Upper lobe of left lung (tissue), 4 donors: ENCODE measurements at regions not wholly inside any gene's neighbourhood (a gene's known extent, or its start where the extent isn't known, plus 50 kb on each side); places are given as distances from the start of the nearest gene placed in this dataset.

ENCODE experiments used
- POLR2AphosphoS5 ChIP-seq, 2 donors: sonication (generic); formaldehyde crosslinking; IDR thresholded peaks; one replicate each; pipeline ENCODE4 v1.5.1; 2017; ENCODE audit warnings: antibody characterized with exemption in 2 of 2
- TF ChIP-seq, protein P1 (sequence below), 6 experiments: fragments of 450-650 bp in 4 of 6; fragments of 200-600 bp in 2 of 6; sonication (generic) in 2 of 6; IDR thresholded peaks; one replicate each; pipeline ENCODE4 v1.5.1; 2016 to 2019; ENCODE audit warnings: antibody characterized with exemption in 6 of 6

DNA sequence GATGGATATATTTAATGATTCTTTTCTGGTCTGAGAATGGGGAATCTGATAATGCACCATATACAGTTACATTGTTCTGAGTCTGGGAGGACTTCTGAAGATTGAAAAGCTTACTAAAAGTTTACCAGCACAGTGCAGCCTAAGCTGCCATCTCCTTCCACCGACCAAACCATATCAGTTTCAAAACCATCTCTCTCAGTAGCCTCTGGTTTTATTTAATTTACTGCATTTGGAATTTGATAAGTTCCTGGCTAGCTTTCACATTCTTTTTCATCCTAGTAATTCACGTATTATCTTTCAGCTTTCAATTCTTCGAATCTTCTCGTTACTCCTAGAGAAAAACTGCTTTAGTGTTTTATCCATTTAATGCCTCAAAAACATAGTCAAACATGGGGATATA lies 181.4 kb upstream of the HCCS start:
- TF ChIP-seq, protein P1, sequence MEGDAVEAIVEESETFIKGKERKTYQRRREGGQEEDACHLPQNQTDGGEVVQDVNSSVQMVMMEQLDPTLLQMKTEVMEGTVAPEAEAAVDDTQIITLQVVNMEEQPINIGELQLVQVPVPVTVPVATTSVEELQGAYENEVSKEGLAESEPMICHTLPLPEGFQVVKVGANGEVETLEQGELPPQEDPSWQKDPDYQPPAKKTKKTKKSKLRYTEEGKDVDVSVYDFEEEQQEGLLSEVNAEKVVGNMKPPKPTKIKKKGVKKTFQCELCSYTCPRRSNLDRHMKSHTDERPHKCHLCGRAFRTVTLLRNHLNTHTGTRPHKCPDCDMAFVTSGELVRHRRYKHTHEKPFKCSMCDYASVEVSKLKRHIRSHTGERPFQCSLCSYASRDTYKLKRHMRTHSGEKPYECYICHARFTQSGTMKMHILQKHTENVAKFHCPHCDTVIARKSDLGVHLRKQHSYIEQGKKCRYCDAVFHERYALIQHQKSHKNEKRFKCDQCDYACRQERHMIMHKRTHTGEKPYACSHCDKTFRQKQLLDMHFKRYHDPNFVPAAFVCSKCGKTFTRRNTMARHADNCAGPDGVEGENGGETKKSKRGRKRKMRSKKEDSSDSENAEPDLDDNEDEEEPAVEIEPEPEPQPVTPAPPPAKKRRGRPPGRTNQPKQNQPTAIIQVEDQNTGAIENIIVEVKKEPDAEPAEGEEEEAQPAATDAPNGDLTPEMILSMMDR (IDR thresholded peaks at IDR 0.05), result no peak
- no peak for TF ChIP-seq POLR2AphosphoS5 (IDR thresholded peaks at IDR 0.05)
